GM18502 (cell line): ENCODE measurements at regions not wholly inside any gene's neighbourhood (a gene's known extent, or its start where the extent isn't known, plus 50 kb on each side); places are given as distances from the start of the nearest gene placed in this dataset.
"Not testable (repeated sequence)": the region's sequence is repeated elsewhere in the genome, so short reads cannot be mapped to it uniquely, and the experiment has no call there.

Experiments used
- ATAC-seq: cut with Tn5 transposase; IDR thresholded peaks from one replicate; pipeline ENCODE4 v1.9.1; 2021; ENCODE audit warnings: mild to moderate bottlenecking; ENCODE audit not compliant: unreplicated experiment, poor library complexity

DNA sequence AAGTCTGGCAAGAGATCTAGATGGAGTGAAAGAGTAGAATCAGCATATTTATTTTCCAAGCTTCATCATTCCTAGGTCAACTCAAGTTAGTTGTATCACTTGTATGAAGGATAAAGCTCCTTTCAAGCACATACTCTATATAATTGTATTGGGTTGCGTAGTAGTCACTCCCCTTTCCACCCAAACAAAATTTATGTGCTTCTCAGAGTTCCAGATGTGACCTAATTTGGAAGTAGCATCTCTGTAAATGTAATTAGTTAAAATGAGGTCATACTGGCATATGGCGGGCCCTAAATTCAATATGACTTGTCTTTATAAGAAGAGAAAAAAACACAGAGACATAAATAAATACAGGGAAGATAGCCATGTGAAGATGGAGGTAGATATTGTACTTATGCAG, 226.8 kb upstream of the CHORDC1 start:
- ATAC-seq = no peak

GRCh38 chr11:90448256-90448655, 225.4 kb upstream of the CHORDC1 start:
- no peak for ATAC-seq

GRCh38 chr11:90447618-90448017, 224.8 kb upstream of the CHORDC1 start:
- ATAC-seq = no peak

- ATAC-seq = no peak
Measured at GRCh38 chr11:90446207-90446606, 223.4 kb upstream of the CHORDC1 start.

GRCh38 chr11:90438069-90438468, 215.2 kb upstream of the CHORDC1 start:
- ATAC-seq = no peak

- ATAC-seq = no peak
Measured at GRCh38 chr11:90434858-90435257, 212.0 kb upstream of the CHORDC1 start.

DNA sequence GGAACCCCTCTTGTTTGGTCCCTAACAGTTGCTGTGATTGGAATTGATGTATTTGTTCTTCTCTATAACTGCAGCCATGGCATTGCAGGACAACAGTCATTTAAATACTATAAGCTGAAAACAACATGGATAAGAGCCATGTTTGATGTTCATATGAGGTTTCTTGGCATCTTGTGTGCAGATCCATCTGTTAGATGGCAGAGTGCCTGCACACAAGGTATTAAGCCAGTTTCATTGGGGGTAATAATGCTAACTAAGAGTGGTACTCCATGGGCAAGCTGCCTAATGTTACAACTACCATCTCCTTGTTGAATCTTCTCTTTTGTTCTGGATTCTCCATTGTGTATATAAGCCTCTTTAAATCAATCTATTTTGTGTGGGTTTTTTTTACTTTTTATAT, 206.0 kb upstream of the CHORDC1 start:
- ATAC-seq = no peak

DNA sequence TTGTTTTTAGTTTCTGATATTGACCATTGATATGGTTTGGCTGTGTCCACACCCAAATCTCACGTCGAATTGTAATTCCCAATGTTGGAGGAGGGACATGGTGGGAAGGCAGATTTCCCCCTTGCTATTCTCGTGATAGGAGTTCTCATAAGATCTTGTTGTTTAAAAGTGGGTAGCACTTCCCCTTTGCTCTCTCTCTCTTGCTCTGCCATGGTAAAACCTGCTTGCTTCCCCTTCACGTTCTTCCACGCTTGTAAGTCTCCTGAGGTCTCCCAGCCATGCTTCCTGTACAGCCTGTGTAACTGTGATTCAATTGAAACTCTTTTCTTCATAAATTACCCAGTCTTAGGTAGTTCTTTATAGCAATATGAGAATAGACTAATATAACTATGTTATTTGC, 203.6 kb upstream of the CHORDC1 start:
- ATAC-seq = no peak

DNA sequence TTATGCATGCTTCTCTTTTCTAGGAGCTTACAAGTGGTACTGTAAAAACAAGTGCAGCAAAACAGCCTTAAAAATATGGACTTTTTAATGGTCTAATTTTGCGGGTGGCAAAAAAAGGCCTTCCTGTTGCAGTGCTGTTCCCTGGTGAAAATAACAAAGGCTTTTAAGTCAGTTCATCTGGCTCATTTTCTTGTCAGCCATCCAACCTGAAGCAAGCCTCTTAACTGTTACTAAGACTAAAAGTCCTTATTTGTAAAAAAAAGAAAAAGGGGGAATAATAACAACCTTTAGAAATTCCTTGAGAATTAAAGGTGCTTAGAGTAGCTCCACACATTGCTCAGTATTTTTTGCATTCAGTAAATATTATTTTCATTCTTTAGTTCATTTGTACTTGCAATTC, 200.5 kb upstream of the CHORDC1 start:
- no peak for ATAC-seq

DNA sequence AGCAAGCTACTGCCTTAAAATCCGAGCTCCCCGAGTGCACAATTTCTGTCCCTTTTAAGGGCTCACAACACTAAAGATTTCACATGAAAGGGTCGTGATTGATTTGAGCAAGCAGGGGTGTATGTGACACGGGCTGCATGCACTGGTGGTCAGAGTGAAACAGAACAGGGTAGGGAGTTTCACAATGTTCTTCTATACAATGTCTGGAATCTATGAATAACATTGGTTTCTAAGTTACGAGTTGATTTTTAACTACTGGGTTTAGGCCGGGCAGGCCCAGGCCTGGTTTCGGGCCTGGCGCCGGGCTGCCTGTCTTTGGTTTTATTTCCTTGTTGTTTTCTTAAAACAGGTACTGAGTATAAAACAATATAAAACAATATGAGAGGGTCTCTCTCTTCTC, 199.9 kb upstream of the CHORDC1 start:
- ATAC-seq = not testable (repeated sequence)

DNA sequence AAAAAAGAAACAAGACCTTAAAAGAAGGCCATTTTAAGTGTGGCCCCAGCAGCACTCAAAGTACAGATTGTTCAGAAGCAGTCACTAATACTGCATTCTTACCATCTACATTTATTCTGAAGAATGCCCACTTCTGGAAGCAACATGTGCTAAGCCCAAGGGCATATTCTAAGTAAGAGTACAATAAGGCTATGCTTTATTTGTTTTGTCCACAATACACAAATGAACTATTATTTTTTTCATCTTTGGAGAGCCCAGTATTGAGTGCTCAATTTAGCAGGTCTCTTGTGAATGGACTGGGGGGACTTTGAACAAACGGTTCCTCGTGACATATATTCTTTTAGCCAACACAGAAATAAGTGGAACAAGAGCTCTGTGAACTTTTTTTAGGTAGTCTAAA, 191.4 kb upstream of the CHORDC1 start:
- no peak for ATAC-seq

GRCh38 chr11:90407350-90407749, 184.5 kb upstream of the CHORDC1 start:
- no peak for ATAC-seq

- no peak for ATAC-seq
Measured at GRCh38 chr11:90392692-90393091, 169.8 kb upstream of the CHORDC1 start.

DNA sequence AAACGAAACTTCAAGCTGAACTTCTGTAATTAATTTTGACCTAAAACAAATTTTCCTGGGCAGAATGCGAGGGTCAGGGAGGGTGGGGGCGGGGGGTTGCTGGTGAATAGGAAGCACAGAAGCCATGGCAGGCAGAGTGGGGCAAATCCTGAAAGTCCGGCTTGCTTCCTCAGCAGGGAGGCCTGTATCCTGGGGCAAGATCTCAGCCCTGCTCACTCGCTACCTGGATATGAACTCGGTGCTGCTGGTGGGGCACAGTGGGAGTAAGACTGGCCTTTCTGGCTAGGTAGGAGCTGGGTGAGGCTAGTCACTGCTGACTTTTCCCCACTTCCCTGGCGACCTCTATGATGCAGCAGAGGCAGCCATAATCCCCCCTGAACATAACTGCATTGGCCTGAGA, 168.9 kb upstream of the CHORDC1 start:
- no peak for ATAC-seq

DNA sequence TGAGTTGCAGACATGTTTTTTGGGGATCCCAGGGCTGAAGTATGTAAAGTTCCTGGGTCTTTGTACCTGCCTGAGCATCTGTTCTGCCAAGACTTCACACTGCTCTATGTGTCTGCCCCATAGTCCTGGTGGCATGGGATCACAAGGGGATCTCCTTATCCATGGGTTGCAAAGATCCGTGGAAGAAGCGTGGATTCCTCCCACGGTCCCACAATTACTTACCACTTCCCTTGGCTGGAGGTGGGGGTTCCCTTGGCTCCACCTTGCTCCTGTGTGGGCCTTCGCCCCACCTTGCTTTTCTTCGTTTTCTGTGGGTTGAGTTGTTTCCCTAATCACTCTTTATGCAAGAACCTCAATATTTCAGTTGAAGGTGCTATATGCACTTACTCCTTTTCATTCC, 157.4 kb upstream of the CHORDC1 start:
- ATAC-seq = no peak

DNA sequence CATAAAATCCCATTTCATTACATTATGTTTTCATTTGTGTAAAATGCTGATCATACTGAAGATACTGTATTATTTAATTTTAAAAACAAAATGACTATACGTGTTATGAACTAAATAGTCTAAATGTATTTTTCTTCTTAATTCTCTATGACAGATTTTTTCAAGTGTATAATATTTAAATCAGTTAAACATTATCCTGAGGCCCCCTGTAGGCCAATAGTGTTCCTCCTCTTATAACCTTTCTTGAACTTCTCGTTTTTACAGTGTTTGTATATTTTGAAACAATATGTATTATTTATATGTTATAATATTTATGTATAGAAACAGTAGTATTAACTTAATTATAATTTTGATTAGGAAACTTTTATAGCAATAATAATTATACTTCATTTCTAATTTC, 151.1 kb upstream of the CHORDC1 start:
- no peak for ATAC-seq

GRCh38 chr11:90364527-90364926, 141.7 kb upstream of the CHORDC1 start:
- ATAC-seq = no peak

- ATAC-seq = no peak
Measured at GRCh38 chr11:90363739-90364138, 140.9 kb upstream of the CHORDC1 start.

- ATAC-seq = no peak
Measured at GRCh38 chr11:90355200-90355599, 132.4 kb upstream of the CHORDC1 start.

- no peak for ATAC-seq
Measured at GRCh38 chr11:90349731-90350130, 126.9 kb upstream of the CHORDC1 start.

DNA sequence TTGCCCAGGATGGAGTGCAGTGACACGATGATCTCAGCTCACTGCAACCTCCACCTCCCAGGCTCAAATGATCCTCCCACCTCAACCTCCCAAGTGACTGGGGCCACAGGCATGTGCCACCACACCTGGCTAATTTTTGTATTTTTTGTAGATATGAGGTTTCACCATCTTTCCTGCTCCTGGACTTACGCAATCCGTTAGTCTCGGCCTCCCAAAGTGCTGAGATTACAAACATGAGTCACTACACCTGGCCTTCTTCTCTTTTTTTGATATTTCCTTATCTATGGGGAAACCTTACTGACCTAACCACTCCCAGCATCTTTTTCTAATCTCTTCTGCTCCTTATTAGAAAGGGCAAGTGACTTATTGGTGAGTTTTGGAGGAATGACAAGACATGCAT, 121.7 kb upstream of the CHORDC1 start:
- no peak for ATAC-seq

GRCh38 chr11:90343673-90344072, 120.8 kb upstream of the CHORDC1 start:
- no peak for ATAC-seq

DNA sequence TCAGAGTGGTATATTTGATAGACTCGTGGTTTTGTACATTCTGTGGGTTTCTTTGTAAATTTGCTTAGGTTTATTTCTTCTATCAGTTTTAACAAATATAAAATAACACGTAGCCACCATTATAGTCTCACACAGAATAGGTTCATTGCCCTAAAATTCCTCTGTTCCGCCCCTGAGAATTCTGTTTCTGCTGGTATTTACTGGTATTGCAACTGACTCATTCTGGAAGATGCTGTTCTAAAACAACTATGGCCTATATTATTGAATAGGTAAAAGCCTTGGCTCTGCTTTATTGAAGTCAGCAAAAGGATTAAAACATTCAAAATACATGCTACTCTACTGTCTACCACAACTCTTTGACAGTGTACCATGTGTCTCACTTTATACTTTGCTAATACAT, 119.1 kb upstream of the CHORDC1 start:
- no peak for ATAC-seq
